ENCODE measurements at regions not wholly inside any gene's neighbourhood (a gene's known extent, or its start where the extent isn't known, plus 50 kb on each side); places are given as distances from the start of the nearest gene placed in this dataset.
A peak's percentile ranks its signal among the peaks of the same experiment; 100 is the strongest.

DNA sequence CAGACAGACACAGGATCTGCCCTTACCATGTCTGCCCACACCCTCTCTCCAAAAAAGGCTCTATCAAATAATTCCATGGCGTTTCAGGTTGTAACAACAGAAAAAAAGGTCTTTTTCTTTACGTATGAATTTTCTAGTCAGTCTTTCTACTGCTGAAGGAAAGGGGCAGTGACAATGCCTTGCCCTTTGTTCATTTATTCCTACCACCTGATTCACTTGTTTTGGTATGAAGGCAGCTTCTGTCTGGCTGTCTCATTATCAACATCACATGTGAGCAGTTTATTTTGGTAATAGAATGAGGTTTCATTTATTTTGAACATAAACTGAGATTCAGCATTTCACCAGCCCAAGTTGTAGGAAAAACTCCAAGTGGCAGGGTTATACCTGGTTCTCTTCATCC lies 94.3 kb upstream of the KLF7 start:
- intact Hi-C loops (cut with DNase I) = no loop called here
- H3K36me3 ChIP-seq (replicated peaks in 1 of 2) = no peaks in the 10 kb centered on the region
- no peaks in the 10 kb centered on the region for H3K27me3 ChIP-seq
- no peak overlapping the region for H3K27ac ChIP-seq
- DNase-seq = no peak
- no peak overlapping the region for H3K4me3 ChIP-seq
- WGBS, 4 donors = 80 to 94% (median 85%) methylated on average over 2 of the region's 2 CpGs
- H3K9me3 ChIP-seq (replicated peaks in 1 of 3) = no peaks in the 10 kb centered on the region
- peaks cover 18 to 19% of the 10 kb centered on the region in 2 donors for H3K4me1 ChIP-seq (replicated peaks in 1 of 2)
- no peak for TF ChIP-seq CTCF (IDR thresholded peaks at IDR 0.05)
- no peak for TF ChIP-seq POLR2A (IDR thresholded peaks at IDR 0.05)

- peaks cover 18 to 19% of the 10 kb centered on the region in 2 donors for H3K4me1 ChIP-seq (replicated peaks in 1 of 2)
- intact Hi-C loops (cut with DNase I) = no loop called here
- 90 to 96% (median 93%) methylated on average over 4 of the region's 4 CpGs for WGBS, 4 donors
These were observed 95.2 kb upstream of the KLF7 start for GRCh38 chr2:207260947-207261346.

GRCh38 chr2:207264310-207264709 lies 98.6 kb upstream of the KLF7 start:
- Histone ChIP-seq H3K27me3 (no peaks in the 10 kb centered on the region), H3K4me1 (replicated peaks in 1 of 2) (peaks cover under 1% of the 10 kb centered on the region in 2 donors), H3K36me3 (replicated peaks in 1 of 2) (no peaks in the 10 kb centered on the region), H3K4me3 (no peak overlapping the region), H3K27ac (no peak overlapping the region), H3K9me3 (replicated peaks in 1 of 3) (no peaks in the 10 kb centered on the region)
- WGBS, 4 donors = 33 to 61% (median 41%) methylated on average over 2 of the region's 2 CpGs
- TF ChIP-seq CTCF (IDR thresholded peaks at IDR 0.05) (no peak), POLR2A (IDR thresholded peaks at IDR 0.05) (no peak)
- DNase-seq = peak in 4 of 7 donors; percentile 32 to 70 (median 48)
- intact Hi-C loops (cut with DNase I) = no loop called here

More at GRCh38 chr2:207260947-207261346, 95.2 kb upstream of the KLF7 start:
- DNase-seq = no peak
- H3K27ac ChIP-seq = no peak overlapping the region
- H3K27me3 ChIP-seq = no peaks in the 10 kb centered on the region
- no peaks in the 10 kb centered on the region for H3K36me3 ChIP-seq (replicated peaks in 1 of 2)
- no peak overlapping the region for H3K4me3 ChIP-seq
- H3K9me3 ChIP-seq (replicated peaks in 1 of 3) = no peaks in the 10 kb centered on the region
- no peak for TF ChIP-seq CTCF (IDR thresholded peaks at IDR 0.05)
- TF ChIP-seq POLR2A (IDR thresholded peaks at IDR 0.05) = no peak

DNA sequence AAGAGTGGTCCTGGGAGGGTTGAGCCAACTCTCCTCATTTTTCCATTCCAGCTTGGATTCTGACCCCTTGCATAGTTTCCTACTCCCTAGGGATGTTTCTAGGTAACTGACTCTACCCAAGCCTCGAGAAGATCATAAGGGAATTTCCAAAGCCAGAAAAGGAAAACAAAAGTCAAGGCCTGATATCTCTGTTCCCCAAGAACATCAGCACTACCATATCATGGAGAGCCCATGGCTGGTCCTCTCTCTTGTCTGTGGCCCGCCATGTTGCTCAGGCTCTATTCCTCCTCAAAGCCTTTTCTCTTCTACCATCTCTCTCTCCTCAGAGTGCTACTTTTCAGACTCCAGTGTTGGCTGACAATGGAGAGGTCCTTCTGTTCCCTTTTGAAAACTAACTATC lies 99.6 kb upstream of the KLF7 start:
- no peak for DNase-seq
- Histone ChIP-seq H3K36me3 (replicated peaks in 1 of 2) (no peaks in the 10 kb centered on the region), H3K4me1 (replicated peaks in 1 of 2) (no peaks in the 10 kb centered on the region), H3K4me3 (no peak overlapping the region), H3K27me3 (no peaks in the 10 kb centered on the region), H3K27ac (no peak overlapping the region), H3K9me3 (replicated peaks in 1 of 3) (no peaks in the 10 kb centered on the region)
- intact Hi-C loops (cut with DNase I) = no loop called here
- TF ChIP-seq CTCF (IDR thresholded peaks at IDR 0.05) (no peak), POLR2A (IDR thresholded peaks at IDR 0.05) (no peak)
- WGBS, 4 donors = 79 to 92% (median 86%) methylated on average over 2 of the region's 2 CpGs

All from adrenal gland (tissue), 9 donors.